ENCODE measurements at regions not wholly inside any gene's neighbourhood (a gene's known extent, or its start where the extent isn't known, plus 50 kb on each side); places are given as distances from the start of the nearest gene placed in this dataset.

GRCh38 chr6:99833034-99833433 lies 161.0 kb downstream of the MCHR2 start:
- DNase-seq (ENCODE audit: low read depth) = no peak
- no peak for TF ChIP-seq CTCF (IDR thresholded peaks at IDR 0.05; ENCODE audit: control insufficient read depth, insufficient read depth, low read depth, low read length, missing control alignments)
- no peak overlapping the region for H3K4me3 ChIP-seq (ENCODE audit: control insufficient read depth, low read depth, low read length)

- H3K4me3 ChIP-seq (ENCODE audit: control insufficient read depth, low read depth, low read length) = no peak overlapping the region
These were observed 157.6 kb downstream of the MCHR2 start for GRCh38 chr6:99836471-99836870.

GRCh38 chr6:99838607-99839006 lies 155.4 kb downstream of the MCHR2 start:
- no peak for TF ChIP-seq CTCF (IDR thresholded peaks at IDR 0.05; ENCODE audit: control insufficient read depth, insufficient read depth, low read depth, low read length, missing control alignments)
- no peak for DNase-seq (ENCODE audit: low read depth)
- no peak overlapping the region for H3K4me3 ChIP-seq (ENCODE audit: control insufficient read depth, low read depth, low read length)

More at GRCh38 chr6:99836471-99836870, 157.6 kb downstream of the MCHR2 start:
- no peak for TF ChIP-seq CTCF (IDR thresholded peaks at IDR 0.05; ENCODE audit: control insufficient read depth, insufficient read depth, low read depth, low read length, missing control alignments)
- no peak for DNase-seq (ENCODE audit: low read depth)

- no peak for TF ChIP-seq CTCF (IDR thresholded peaks at IDR 0.05; ENCODE audit: control insufficient read depth, insufficient read depth, low read depth, low read length, missing control alignments)
- no peak overlapping the region for H3K4me3 ChIP-seq (ENCODE audit: control insufficient read depth, low read depth, low read length)
- DNase-seq (ENCODE audit: low read depth) = no peak
These were observed 152.7 kb downstream of the MCHR2 start for GRCh38 chr6:99841297-99841696.

GRCh38 chr6:99846006-99846405 lies 148.0 kb downstream of the MCHR2 start:
- DNase-seq (ENCODE audit: low read depth) = no peak
- no peak overlapping the region for H3K4me3 ChIP-seq (ENCODE audit: control insufficient read depth, low read depth, low read length)
- no peak for TF ChIP-seq CTCF (IDR thresholded peaks at IDR 0.05; ENCODE audit: control insufficient read depth, insufficient read depth, low read depth, low read length, missing control alignments)

- no peak for DNase-seq (ENCODE audit: low read depth)
- no peak overlapping the region for H3K4me3 ChIP-seq (ENCODE audit: control insufficient read depth, low read depth, low read length)
- no peak for TF ChIP-seq CTCF (IDR thresholded peaks at IDR 0.05; ENCODE audit: control insufficient read depth, insufficient read depth, low read depth, low read length, missing control alignments)
These were observed 143.2 kb downstream of the MCHR2 start for GRCh38 chr6:99850841-99851240.

- no peak overlapping the region for H3K4me3 ChIP-seq (ENCODE audit: control insufficient read depth, low read depth, low read length)
- no peak for TF ChIP-seq CTCF (IDR thresholded peaks at IDR 0.05; ENCODE audit: control insufficient read depth, insufficient read depth, low read depth, low read length, missing control alignments)
- DNase-seq (ENCODE audit: low read depth) = no peak
These were observed 142.0 kb downstream of the MCHR2 start for GRCh38 chr6:99852031-99852430.
